ENCODE measurements at regions not wholly inside any gene's neighbourhood (a gene's known extent, or its start where the extent isn't known, plus 50 kb on each side); places are given as distances from the start of the nearest gene placed in this dataset.

- intact Hi-C loops (cut with DNase I): no loop called here
- Histone ChIP-seq H3K27me3 (ENCODE audit: control insufficient read depth, insufficient read depth, low read length) (no peaks in the 10 kb centered on the region), H3K9ac (ENCODE audit: low read length in 3 of 3) (no peak overlapping the region), H3K4me3 (ENCODE audit: low read length in 3 of 3) (no peak overlapping the region), H3K4me1 (ENCODE audit: control insufficient read depth in 2 of 3, insufficient read depth in 2 of 3, low read depth in 1 of 3, low read length in 3 of 3) (no peaks in the 10 kb centered on the region), H3K9me3 (ENCODE audit: control insufficient read depth in 2 of 3, insufficient read depth in 1 of 3, low read length in 3 of 3) (no peaks in the 10 kb centered on the region), H3K27ac (ENCODE audit: low read depth in 2 of 2, low read length in 2 of 2) (no peak overlapping the region), H3K36me3 (ENCODE audit: control insufficient read depth in 2 of 3, insufficient read depth in 3 of 3, low read length in 3 of 3) (no peaks in the 10 kb centered on the region)
- TF ChIP-seq CTCF (IDR thresholded peaks at IDR 0.05; ENCODE audit: borderline replicate concordance, extremely low read depth, insufficient read depth): no peak
- DNase-seq (no peak), FAIRE-seq (no peak)
Observed at GRCh38 chr5:155367841-155368240, 354.3 kb downstream of the KIF4B start.

- no peak for TF ChIP-seq CTCF (IDR thresholded peaks at IDR 0.05; ENCODE audit: borderline replicate concordance, extremely low read depth, insufficient read depth)
- H3K9ac ChIP-seq (ENCODE audit: low read length in 3 of 3): no peak overlapping the region
- H3K27ac ChIP-seq (ENCODE audit: low read depth in 2 of 2, low read length in 2 of 2): no peak overlapping the region
- no peaks in the 10 kb centered on the region for H3K4me1 ChIP-seq (ENCODE audit: control insufficient read depth in 2 of 3, insufficient read depth in 2 of 3, low read depth in 1 of 3, low read length in 3 of 3)
- H3K27me3 ChIP-seq (ENCODE audit: control insufficient read depth, insufficient read depth, low read length): no peaks in the 10 kb centered on the region
- DNase-seq (no peak), FAIRE-seq (no peak)
- no peak overlapping the region for H3K4me3 ChIP-seq (ENCODE audit: low read length in 3 of 3)
- no peaks in the 10 kb centered on the region for H3K36me3 ChIP-seq (ENCODE audit: control insufficient read depth in 2 of 3, insufficient read depth in 3 of 3, low read length in 3 of 3)
- intact Hi-C loops (cut with DNase I): no loop called here
- no peaks in the 10 kb centered on the region for H3K9me3 ChIP-seq (ENCODE audit: control insufficient read depth in 2 of 3, insufficient read depth in 1 of 3, low read length in 3 of 3)
Observed at GRCh38 chr5:155368490-155368889, 354.9 kb downstream of the KIF4B start.

- no peak for DNase-seq
- intact Hi-C loops (cut with DNase I): no loop called here
- Histone ChIP-seq H3K36me3 (ENCODE audit: control insufficient read depth in 2 of 3, insufficient read depth in 3 of 3, low read length in 3 of 3) (no peaks in the 10 kb centered on the region), H3K9ac (ENCODE audit: low read length in 3 of 3) (no peak overlapping the region), H3K27ac (ENCODE audit: low read depth in 2 of 2, low read length in 2 of 2) (no peak overlapping the region), H3K4me1 (ENCODE audit: control insufficient read depth in 2 of 3, insufficient read depth in 2 of 3, low read depth in 1 of 3, low read length in 3 of 3) (no peaks in the 10 kb centered on the region), H3K4me3 (ENCODE audit: low read length in 3 of 3) (no peak overlapping the region), H3K27me3 (ENCODE audit: control insufficient read depth, insufficient read depth, low read length) (no peaks in the 10 kb centered on the region), H3K9me3 (ENCODE audit: control insufficient read depth in 2 of 3, insufficient read depth in 1 of 3, low read length in 3 of 3) (no peaks in the 10 kb centered on the region)
- FAIRE-seq: no peak
- TF ChIP-seq CTCF (IDR thresholded peaks at IDR 0.05; ENCODE audit: borderline replicate concordance, extremely low read depth, insufficient read depth): no peak
Observed at GRCh38 chr5:155380480-155380879, 366.9 kb downstream of the KIF4B start.

GRCh38 chr5:155381654-155382053 lies 368.1 kb downstream of the KIF4B start:
- H3K27me3 ChIP-seq (ENCODE audit: control insufficient read depth, insufficient read depth, low read length): no peaks in the 10 kb centered on the region
- DNase-seq (no peak), FAIRE-seq (no peak)
- H3K4me1 ChIP-seq (ENCODE audit: control insufficient read depth in 2 of 3, insufficient read depth in 2 of 3, low read depth in 1 of 3, low read length in 3 of 3): no peaks in the 10 kb centered on the region
- TF ChIP-seq CTCF (IDR thresholded peaks at IDR 0.05; ENCODE audit: borderline replicate concordance, extremely low read depth, insufficient read depth): no peak
- no peak overlapping the region for H3K4me3 ChIP-seq (ENCODE audit: low read length in 3 of 3)
- no peaks in the 10 kb centered on the region for H3K9me3 ChIP-seq (ENCODE audit: control insufficient read depth in 2 of 3, insufficient read depth in 1 of 3, low read length in 3 of 3)
- no peaks in the 10 kb centered on the region for H3K36me3 ChIP-seq (ENCODE audit: control insufficient read depth in 2 of 3, insufficient read depth in 3 of 3, low read length in 3 of 3)
- H3K9ac ChIP-seq (ENCODE audit: low read length in 3 of 3): no peak overlapping the region
- intact Hi-C loops (cut with DNase I): no loop called here
- no peak overlapping the region for H3K27ac ChIP-seq (ENCODE audit: low read depth in 2 of 2, low read length in 2 of 2)

All from kidney (tissue), 13 donors.